ENCODE measurements at regions not wholly inside any gene's neighbourhood (a gene's known extent, or its start where the extent isn't known, plus 50 kb on each side); places are given as distances from the start of the nearest gene placed in this dataset.

DNA sequence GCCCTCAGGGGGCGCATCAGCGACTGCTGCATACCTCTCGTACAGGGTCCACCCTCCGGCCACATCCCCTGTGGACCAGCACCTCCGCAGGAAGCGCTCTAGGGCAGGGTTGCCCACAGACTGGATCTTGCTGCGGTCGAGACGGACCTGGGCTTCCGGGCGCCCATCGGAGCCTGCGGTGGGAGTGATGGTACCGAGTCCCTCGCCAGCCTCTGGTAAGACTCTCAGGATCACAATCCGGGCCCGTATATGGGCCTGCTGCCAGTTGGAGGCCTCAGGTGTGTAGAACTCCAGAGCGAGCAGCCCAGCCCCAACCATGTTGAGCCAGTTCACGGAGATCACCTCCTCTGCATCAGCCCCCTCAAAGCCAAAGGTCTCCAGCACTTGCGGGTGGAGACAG is 323.0 kb downstream of the ANXA1 start:
- TF ChIP-seq, protein P1, sequence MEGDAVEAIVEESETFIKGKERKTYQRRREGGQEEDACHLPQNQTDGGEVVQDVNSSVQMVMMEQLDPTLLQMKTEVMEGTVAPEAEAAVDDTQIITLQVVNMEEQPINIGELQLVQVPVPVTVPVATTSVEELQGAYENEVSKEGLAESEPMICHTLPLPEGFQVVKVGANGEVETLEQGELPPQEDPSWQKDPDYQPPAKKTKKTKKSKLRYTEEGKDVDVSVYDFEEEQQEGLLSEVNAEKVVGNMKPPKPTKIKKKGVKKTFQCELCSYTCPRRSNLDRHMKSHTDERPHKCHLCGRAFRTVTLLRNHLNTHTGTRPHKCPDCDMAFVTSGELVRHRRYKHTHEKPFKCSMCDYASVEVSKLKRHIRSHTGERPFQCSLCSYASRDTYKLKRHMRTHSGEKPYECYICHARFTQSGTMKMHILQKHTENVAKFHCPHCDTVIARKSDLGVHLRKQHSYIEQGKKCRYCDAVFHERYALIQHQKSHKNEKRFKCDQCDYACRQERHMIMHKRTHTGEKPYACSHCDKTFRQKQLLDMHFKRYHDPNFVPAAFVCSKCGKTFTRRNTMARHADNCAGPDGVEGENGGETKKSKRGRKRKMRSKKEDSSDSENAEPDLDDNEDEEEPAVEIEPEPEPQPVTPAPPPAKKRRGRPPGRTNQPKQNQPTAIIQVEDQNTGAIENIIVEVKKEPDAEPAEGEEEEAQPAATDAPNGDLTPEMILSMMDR (conservative IDR thresholded peaks at IDR 0.05; ENCODE audit: low read length) = no peak
- TF ChIP-seq EZH2phosphoT487 (IDR thresholded peaks at IDR 0.05; ENCODE audit: borderline replicate concordance, low read depth, low read length) = no peak

Data from OCI-LY7 (cell line).